SH-SY5Y (cell line): ENCODE measurements at regions not wholly inside any gene's neighbourhood (a gene's known extent, or its start where the extent isn't known, plus 50 kb on each side); places are given as distances from the start of the nearest gene placed in this dataset.

Experiments
- GATA2 ChIP-seq: IDR thresholded peaks from 2 replicates; pipeline ENCODE4 v1.6.1; 2011; ENCODE audit warnings: mild to moderate bottlenecking, low read depth, low read length
- GATA3 ChIP-seq: IDR thresholded peaks from 2 replicates; pipeline ENCODE4 v1.6.1; 2011; ENCODE audit warnings: low read depth, mild to moderate bottlenecking, low read length, moderate library complexity

DNA sequence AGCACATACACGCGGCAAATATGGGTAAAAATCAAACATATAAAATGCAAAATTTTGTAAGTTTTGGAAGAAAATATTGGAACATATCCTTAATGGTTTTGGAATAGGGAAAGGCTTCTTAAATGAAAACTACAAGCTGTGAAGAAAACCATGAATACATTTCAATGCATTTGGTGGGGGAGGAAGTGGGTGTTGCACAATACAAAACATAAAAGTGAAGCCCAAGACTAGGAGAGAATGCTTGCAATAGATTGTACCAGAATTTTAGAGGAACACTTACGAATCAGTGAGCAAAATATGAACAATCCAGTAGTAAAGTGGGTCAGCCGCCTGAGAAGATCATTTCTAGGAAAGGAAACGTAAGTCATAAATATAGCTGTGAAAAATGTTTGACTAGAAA, 322.6 kb upstream of the MKI67 start:
- TF ChIP-seq GATA2 (no peak), GATA3 (no peak)

DNA sequence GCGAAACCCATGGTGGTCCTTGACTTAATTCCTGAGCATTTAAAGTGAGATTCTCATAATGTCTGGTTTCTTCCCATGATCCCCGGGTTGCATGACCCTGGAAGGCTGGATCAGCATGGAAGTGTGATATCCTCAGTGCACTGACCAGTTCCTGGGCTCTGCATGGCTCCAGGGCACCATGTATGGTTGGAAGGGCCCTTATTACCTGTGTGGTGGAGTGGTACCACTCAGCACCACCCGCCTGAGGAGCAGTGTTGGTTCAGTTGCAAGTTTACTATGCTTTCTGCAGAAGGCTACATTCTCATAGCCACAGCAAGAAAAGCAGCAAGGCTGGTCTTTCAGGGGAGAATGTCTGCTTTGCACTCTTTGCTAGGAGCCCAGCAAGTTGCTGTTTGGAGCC, 325.7 kb upstream of the MKI67 start:
- no peak for TF ChIP-seq GATA3
- no peak for TF ChIP-seq GATA2

DNA sequence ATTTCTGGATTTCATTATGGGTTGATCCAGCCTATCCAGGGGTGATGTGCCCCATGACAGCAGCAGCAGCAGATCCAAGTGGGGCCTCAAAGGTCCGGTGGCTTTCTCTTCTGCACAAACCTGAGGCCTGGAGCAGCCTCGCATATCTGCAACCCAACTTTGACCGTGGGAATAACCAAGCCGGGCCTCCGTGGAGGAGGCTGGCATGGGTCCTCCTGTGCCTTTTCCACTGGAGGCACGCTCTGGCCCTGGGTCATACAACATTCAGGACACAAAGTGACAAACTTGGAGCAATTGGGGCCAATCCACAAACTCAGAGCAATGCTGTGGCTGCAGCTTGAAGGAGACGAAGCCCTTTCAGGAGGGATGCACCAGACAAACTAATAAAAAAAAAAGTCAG, 330.0 kb upstream of the MKI67 start:
- TF ChIP-seq GATA3 (no peak), GATA2 (no peak)

DNA sequence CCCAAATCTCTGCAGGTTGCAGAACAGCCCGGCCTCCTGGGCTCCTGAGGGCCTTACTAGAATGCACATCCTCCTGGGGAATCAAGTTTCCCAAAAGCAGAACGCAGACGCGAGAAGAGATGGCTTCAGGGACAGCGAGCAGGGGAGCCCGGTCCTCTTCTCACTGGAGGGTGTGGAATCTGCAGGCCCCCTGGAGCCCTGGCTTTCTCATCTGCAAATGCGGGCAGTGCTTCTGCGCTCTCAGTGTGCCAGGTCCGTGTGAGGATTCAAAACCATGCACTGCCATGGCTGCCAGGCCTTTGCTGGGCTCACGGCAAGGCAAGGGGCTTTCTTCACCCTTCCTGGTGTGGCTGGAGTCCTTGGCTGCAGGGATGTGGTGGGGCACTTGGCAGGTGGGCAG, 330.9 kb upstream of the MKI67 start:
- no peak for TF ChIP-seq GATA2
- no peak for TF ChIP-seq GATA3

GRCh38 chr10:128461991-128462390, 335.8 kb upstream of the MKI67 start:
- no peak for TF ChIP-seq GATA2
- TF ChIP-seq GATA3 = no peak

GRCh38 chr10:128462844-128463243, 336.6 kb upstream of the MKI67 start:
- TF ChIP-seq GATA2 = no peak
- no peak for TF ChIP-seq GATA3

DNA sequence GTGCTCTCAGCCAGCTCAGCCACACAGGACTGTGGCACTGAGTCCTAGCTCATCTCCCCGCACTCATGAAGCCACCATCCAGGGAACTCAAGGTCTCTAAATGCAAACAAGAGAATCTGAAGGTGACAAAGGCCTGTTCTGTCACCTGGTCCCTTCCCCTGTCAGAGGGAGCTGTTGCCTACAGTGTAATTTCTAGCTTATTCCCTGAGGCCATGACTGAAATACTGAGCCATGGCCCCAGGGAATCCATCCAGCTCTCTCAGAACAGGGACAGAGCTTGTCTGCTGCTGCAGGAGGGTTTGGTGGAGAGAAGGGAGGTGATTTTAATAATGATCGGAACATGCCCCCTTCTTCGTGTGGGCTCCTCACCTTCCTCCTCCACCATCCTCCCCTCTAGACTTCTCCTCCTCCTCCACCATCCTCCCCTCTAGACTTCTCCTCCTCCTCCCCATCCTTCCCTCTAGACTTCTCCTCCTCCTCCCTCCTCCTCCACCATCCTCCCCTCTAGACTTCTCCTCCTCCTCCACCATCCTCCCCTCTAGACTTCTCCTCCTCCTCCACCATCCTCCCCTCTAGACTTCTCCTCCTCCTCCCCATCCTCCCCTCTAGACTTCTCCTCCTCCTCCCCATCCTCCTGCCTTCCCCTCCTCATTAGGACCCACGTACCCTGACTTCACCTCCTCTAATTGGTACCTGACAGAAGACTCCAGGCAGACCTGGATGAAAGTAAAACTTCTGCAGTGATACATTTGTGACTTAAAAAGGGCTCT, 338.0 kb upstream of the MKI67 start:
- no peak for TF ChIP-seq GATA3
- no peak for TF ChIP-seq GATA2

- TF ChIP-seq GATA3 (no peak), GATA2 (no peak)
These were observed 339.5 kb upstream of the MKI67 start for GRCh38 chr10:128465697-128466096.

DNA sequence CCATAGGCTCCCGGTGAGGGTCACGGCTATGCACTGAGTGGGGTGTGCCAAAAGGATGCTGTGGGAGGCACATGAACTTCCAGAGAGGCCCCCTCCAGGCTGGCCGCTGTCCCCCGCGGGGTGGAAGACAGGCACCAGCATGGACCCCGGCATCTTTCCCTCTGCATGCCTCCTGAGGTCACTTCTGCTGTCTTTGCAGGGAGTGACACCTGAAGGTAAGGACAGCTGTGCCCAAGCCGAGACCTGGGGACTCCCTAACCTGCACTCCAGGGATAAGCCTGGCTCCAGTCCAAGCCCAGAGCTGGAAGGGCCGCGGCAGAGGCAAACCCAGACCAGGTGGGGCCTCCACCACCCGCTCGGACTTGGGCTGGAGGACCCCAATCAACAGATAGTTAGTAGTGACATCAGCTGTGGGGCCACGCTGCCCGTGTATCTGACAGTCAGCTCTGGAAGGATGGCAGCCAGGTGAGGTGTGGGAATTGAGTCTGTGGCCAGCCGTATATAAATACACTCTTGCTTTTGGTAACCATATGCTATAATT, 340.7 kb upstream of the MKI67 start:
- TF ChIP-seq GATA3 (no peak), GATA2 (no peak)

GRCh38 chr10:128468462-128468861, 342.2 kb upstream of the MKI67 start:
- TF ChIP-seq GATA2 = no peak
- TF ChIP-seq GATA3 = no peak

- TF ChIP-seq GATA2 (no peak), GATA3 (no peak)
These were observed 343.3 kb upstream of the MKI67 start for GRCh38 chr10:128469515-128469914.

DNA sequence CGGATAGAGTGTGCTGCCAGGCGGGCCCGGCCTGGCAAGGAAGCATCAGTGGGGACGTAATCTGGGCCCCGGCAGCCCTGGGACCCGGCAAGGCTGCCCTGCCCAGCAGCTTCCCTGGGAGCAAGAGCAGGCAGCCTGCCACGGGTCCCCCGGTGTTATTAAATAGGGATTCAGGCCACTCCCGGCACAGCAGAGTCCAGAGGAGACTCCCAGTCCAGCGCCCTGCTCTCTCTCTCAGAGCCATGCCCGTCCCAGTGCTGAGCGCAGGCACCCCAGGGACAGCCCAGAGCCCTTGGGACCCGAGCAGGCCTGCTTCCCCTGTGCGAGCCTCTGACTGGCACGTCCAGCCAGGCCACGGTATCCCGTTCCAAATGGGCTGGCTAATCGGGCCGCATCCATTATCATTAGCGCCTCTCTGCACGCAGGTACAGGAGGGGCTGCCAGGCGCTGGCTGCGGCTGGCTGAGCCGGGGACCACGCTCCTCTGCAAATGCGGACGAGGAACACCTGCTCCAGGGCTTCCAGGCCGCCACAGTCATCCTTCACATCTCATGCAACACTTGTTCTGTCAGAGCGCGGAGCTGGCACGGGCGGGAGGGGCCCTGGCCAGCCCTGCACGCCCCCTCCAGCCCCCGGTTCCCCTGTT, 344.2 kb upstream of the MKI67 start:
- no peak for TF ChIP-seq GATA3
- TF ChIP-seq GATA2 = no peak

DNA sequence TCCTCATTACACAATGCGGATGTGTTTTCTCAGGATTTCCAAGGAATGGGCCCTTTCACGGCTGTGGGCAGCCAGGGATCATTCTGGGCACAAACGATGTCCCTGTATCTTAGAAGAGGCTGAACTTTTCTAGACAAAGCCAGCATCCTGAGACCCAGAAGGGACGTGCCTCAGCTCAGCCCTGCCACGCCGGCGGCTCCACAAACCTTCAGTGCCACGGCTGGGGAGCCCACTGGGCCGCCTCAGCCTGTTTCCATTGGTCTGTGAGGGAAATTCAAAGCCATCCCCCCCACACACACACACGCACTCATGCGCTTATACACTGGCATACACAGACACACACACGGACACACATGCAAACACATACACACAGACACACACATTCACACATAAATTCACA, 344.9 kb upstream of the MKI67 start:
- TF ChIP-seq GATA2 = no peak
- TF ChIP-seq GATA3 = no peak

GRCh38 chr10:128472196-128472595, 346.0 kb upstream of the MKI67 start:
- TF ChIP-seq GATA2 = no peak
- TF ChIP-seq GATA3 = no peak

DNA sequence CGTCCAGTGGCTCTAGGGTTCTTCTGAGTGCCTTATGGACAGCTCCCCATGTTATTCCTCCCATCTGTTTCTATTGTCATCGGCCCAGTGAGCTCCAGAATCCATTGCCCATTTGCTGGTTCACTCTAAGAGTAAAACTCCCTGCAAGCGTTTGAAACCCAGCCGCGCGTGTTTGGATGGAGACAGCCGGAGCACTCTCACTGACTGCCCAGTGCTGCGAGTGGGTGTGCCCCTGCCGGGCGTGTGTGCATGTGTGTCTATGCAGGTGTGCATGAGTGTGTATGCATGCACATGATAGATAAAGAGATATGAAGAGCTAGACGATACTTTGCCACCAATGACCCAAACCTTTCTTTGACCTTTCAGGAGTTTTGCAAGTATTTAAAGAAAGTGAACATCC, 347.2 kb upstream of the MKI67 start:
- TF ChIP-seq GATA3 (no peak), GATA2 (no peak)
